GM06990 (cell line): ENCODE measurements at regions not wholly inside any gene's neighbourhood (a gene's known extent, or its start where the extent isn't known, plus 50 kb on each side); places are given as distances from the start of the nearest gene placed in this dataset.
"Not testable (repeated sequence)": the region's sequence is repeated elsewhere in the genome, so short reads cannot be mapped to it uniquely, and the experiment has no call there.

ENCODE experiments used
- DNase-seq: peaks from one replicate; pipeline ENCODE4 v3.0.0-alpha.2; 2011; ENCODE audit not compliant: insufficient read length; ENCODE audit errors: extremely low read depth
- H3K27me3 ChIP-seq: replicated peaks from 2 replicates; pipeline ENCODE4 v1.6.0; 2011; ENCODE audit warnings: low read length; ENCODE audit not compliant: control insufficient read depth, insufficient read depth
- H3K36me3 ChIP-seq: 2 replicates; pipeline ENCODE4 v1.5.1; 2011; ENCODE audit warnings: low read length; ENCODE audit not compliant: control insufficient read depth, insufficient read depth
- H3K4me3 ChIP-seq: replicated peaks from 2 replicates; pipeline ENCODE4 v1.5.1; 2011; ENCODE audit warnings: low read depth, mild to moderate bottlenecking, control low read depth, low read length
- CTCF ChIP-seq: IDR thresholded peaks from 2 replicates; pipeline ENCODE4 v1.5.1; 2011; ENCODE audit warnings: low read length, control low read depth, mild to moderate bottlenecking, inconsistent platforms; ENCODE audit not compliant: insufficient read depth, poor library complexity, severe bottlenecking

GRCh38 chr2:194686569-194686968 is 970.5 kb upstream of the SLC39A10 start:
- DNase-seq = no peak
- Histone ChIP-seq H3K36me3 (no peaks in the 10 kb centered on the region), H3K27me3 (no peaks in the 10 kb centered on the region), H3K4me3 (no peak overlapping the region)
- no peak for TF ChIP-seq CTCF

- H3K36me3 ChIP-seq = no peaks in the 10 kb centered on the region
- no peaks in the 10 kb centered on the region for H3K27me3 ChIP-seq
- DNase-seq = no peak
- TF ChIP-seq CTCF = no peak
- no peak overlapping the region for H3K4me3 ChIP-seq
These were observed 983.0 kb upstream of the SLC39A10 start for GRCh38 chr2:194674043-194674442.

- no peak for DNase-seq
- Histone ChIP-seq H3K27me3 (no peaks in the 10 kb centered on the region), H3K36me3 (no peaks in the 10 kb centered on the region), H3K4me3 (no peak overlapping the region)
- TF ChIP-seq CTCF = no peak
These were observed 984.0 kb upstream of the SLC39A10 start for GRCh38 chr2:194672994-194673393.

GRCh38 chr2:194661431-194661830 is 995.6 kb upstream of the SLC39A10 start:
- Histone ChIP-seq H3K4me3 (no peak overlapping the region), H3K27me3 (no peaks in the 10 kb centered on the region)
- no peak for DNase-seq

GRCh38 chr2:194639057-194639456 is 1018.0 kb upstream of the SLC39A10 start:
- H3K27me3 ChIP-seq, H3K4me3 ChIP-seq, DNase-seq, H3K36me3 ChIP-seq: not testable (repeated sequence)

More at GRCh38 chr2:194661431-194661830, 995.6 kb upstream of the SLC39A10 start:
- no peak for TF ChIP-seq CTCF
- H3K36me3 ChIP-seq = no peaks in the 10 kb centered on the region

GRCh38 chr2:194621945-194622344 is 1035.1 kb upstream of the SLC39A10 start:
- Histone ChIP-seq H3K36me3 (no peaks in the 10 kb centered on the region), H3K4me3 (no peak overlapping the region), H3K27me3 (no peaks in the 10 kb centered on the region)
- no peak for TF ChIP-seq CTCF
- DNase-seq = no peak
